ENCODE measurements at regions not wholly inside any gene's neighbourhood (a gene's known extent, or its start where the extent isn't known, plus 50 kb on each side); places are given as distances from the start of the nearest gene placed in this dataset.

GRCh38 chr4:111494471-111494870, 650.8 kb upstream of the FAM241A start:
- Mint-ChIP-seq H3K27me3 (no peaks in the 10 kb centered on the region), H3K4me1 (ENCODE audit: unreplicated experiment) (no peaks in the 10 kb centered on the region), H3K36me3 (no peaks in the 10 kb centered on the region), H3K4me3 (no peak overlapping the region), H3K9me3 (no peaks in the 10 kb centered on the region), H3K27ac (no peak overlapping the region)
- DNase-seq (ENCODE audit: extremely low spot score, unreplicated experiment): no peak
- TF ChIP-seq CTCF (conservative IDR thresholded peaks at IDR 0.05): no peak

DNA sequence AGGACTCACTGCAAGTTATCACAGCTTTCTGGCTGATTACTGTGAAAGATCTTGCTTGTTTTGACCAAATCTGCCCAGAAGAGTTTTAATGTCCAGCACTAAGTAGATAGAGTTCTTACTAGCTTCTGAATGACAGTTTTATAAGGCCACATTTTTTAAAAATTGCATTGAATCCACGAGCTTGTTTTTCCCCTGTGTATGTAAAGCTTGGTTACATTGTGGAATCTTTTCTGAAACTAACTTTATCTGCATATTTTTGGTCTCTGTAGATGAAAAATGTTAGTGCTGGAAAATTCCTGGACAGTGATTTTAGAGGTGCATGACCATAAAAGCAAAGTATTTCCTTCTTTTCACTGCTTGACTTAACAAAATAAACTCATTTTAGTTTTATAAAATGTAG, 650.3 kb upstream of the FAM241A start:
- Mint-ChIP-seq H3K27me3 (no peaks in the 10 kb centered on the region), H3K9me3 (no peaks in the 10 kb centered on the region), H3K4me1 (ENCODE audit: unreplicated experiment) (no peaks in the 10 kb centered on the region), H3K36me3 (no peaks in the 10 kb centered on the region), H3K4me3 (no peak overlapping the region), H3K27ac (no peak overlapping the region)
- no peak for TF ChIP-seq CTCF (conservative IDR thresholded peaks at IDR 0.05)
- no peak for DNase-seq (ENCODE audit: extremely low spot score, unreplicated experiment)

GRCh38 chr4:111499291-111499690, 646.0 kb upstream of the FAM241A start:
- no peak for DNase-seq (ENCODE audit: extremely low spot score, unreplicated experiment)
- H3K4me3 Mint-ChIP-seq: no peak overlapping the region
- no peaks in the 10 kb centered on the region for H3K9me3 Mint-ChIP-seq
- no peaks in the 10 kb centered on the region for H3K36me3 Mint-ChIP-seq
- no peaks in the 10 kb centered on the region for H3K27me3 Mint-ChIP-seq
- no peak overlapping the region for H3K27ac Mint-ChIP-seq
- no peak for TF ChIP-seq CTCF (conservative IDR thresholded peaks at IDR 0.05)
- H3K4me1 Mint-ChIP-seq (ENCODE audit: unreplicated experiment): no peaks in the 10 kb centered on the region

- no peak for TF ChIP-seq CTCF (conservative IDR thresholded peaks at IDR 0.05)
- no peak for DNase-seq (ENCODE audit: extremely low spot score, unreplicated experiment)
- Mint-ChIP-seq H3K4me1 (ENCODE audit: unreplicated experiment) (no peaks in the 10 kb centered on the region), H3K36me3 (no peaks in the 10 kb centered on the region), H3K27ac (no peak overlapping the region), H3K9me3 (no peaks in the 10 kb centered on the region), H3K27me3 (no peaks in the 10 kb centered on the region), H3K4me3 (no peak overlapping the region)
These were observed 645.5 kb upstream of the FAM241A start for GRCh38 chr4:111499706-111500105.

DNA sequence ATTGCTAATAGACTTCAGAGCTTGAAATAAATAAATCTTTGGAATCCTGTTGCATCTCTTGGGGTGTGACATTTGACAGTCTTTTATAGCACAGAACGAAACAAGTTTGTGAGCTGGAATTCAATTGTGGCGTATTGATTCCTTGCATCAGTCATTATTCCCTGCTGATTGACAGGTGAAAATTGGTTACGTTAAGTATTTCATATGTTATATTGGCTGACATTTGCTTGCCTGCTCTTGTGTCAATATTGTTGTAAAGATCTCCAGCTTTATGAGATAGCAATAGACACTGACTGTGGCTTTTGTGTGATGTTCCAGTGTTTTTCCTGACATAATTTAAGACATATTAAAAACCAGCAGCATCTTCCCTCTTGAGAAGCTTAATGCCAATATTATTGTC, 644.4 kb upstream of the FAM241A start:
- H3K36me3 Mint-ChIP-seq: no peaks in the 10 kb centered on the region
- TF ChIP-seq CTCF (conservative IDR thresholded peaks at IDR 0.05): no peak
- DNase-seq (ENCODE audit: extremely low spot score, unreplicated experiment): no peak
- H3K4me1 Mint-ChIP-seq (ENCODE audit: unreplicated experiment): no peaks in the 10 kb centered on the region
- H3K9me3 Mint-ChIP-seq: no peaks in the 10 kb centered on the region
- no peaks in the 10 kb centered on the region for H3K27me3 Mint-ChIP-seq
- no peak overlapping the region for H3K27ac Mint-ChIP-seq
- no peak overlapping the region for H3K4me3 Mint-ChIP-seq

GRCh38 chr4:111501946-111502345, 643.3 kb upstream of the FAM241A start:
- H3K9me3 Mint-ChIP-seq: no peaks in the 10 kb centered on the region
- no peaks in the 10 kb centered on the region for H3K27me3 Mint-ChIP-seq
- no peaks in the 10 kb centered on the region for H3K4me1 Mint-ChIP-seq (ENCODE audit: unreplicated experiment)
- no peak overlapping the region for H3K4me3 Mint-ChIP-seq
- no peaks in the 10 kb centered on the region for H3K36me3 Mint-ChIP-seq
- H3K27ac Mint-ChIP-seq: no peak overlapping the region
- DNase-seq (ENCODE audit: extremely low spot score, unreplicated experiment): no peak
- TF ChIP-seq CTCF (conservative IDR thresholded peaks at IDR 0.05): no peak

Measured in type B pancreatic cell (in vitro differentiated cells).